Upper lobe of left lung (tissue), 6 donors: ENCODE measurements at regions not wholly inside any gene's neighbourhood (a gene's known extent, or its start where the extent isn't known, plus 50 kb on each side); places are given as distances from the start of the nearest gene placed in this dataset.
A peak's percentile ranks its signal among the peaks of the same experiment; 100 is the strongest.

Source experiments
- ATAC-seq, 2 donors: fragments of 200-7000 bp; cut with Tn5 transposase; one replicate each; pipeline ENCODE4 v1.9.1; 2022; ENCODE audit warnings: mild to moderate bottlenecking in 2 of 2, moderate library complexity in 2 of 2; ENCODE audit not compliant: low FRiP score in 2 of 2
- DNase-seq, 2 donors: peaks; one replicate each; pipeline ENCODE4 v3.0.0-alpha.2; 2019 to 2020
- H3K27ac ChIP-seq, 4 donors: fragments of 200-600 bp; sonication (generic); one replicate each; pipeline ENCODE4 v1.5.1; 2016 to 2019
- H3K27me3 ChIP-seq, 4 donors: fragments of 200-600 bp; sonication (generic); one replicate each; pipeline ENCODE4 v1.5.1; 2017 to 2019
- H3K36me3 ChIP-seq, 4 donors: fragments of 200-600 bp; sonication (generic); one replicate each; pipeline ENCODE4 v1.5.1; 2016 to 2019
- H3K4me1 ChIP-seq, 4 donors: fragments of 200-600 bp; sonication (generic); one replicate each; pipeline ENCODE4 v1.5.1; 2018 to 2019
- H3K4me3 ChIP-seq, 4 donors: fragments of 200-600 bp; sonication (generic); one replicate each; pipeline ENCODE4 v1.5.1; 2017 to 2019; ENCODE audit warnings: mild to moderate bottlenecking in 2 of 4, moderate library complexity in 1 of 4
- H3K9me3 ChIP-seq, 4 donors: fragments of 200-600 bp; sonication (generic); one replicate each; pipeline ENCODE4 v1.5.1; 2018 to 2019
- EP300 ChIP-seq, 4 donors: sonication (generic); formaldehyde crosslinking; IDR thresholded peaks; one replicate each; pipeline ENCODE4 v1.5.1; 2017; ENCODE audit warnings: antibody characterized with exemption in 4 of 4, control low read depth in 2 of 4
- POLR2A ChIP-seq, 4 donors: fragments of 450-650 bp; IDR thresholded peaks; one replicate each; pipeline ENCODE4 v1.5.1; 2016 to 2017; ENCODE audit warnings: antibody characterized with exemption in 4 of 4, mild to moderate bottlenecking in 2 of 4
- POLR2AphosphoS5 ChIP-seq, 2 donors: sonication (generic); formaldehyde crosslinking; IDR thresholded peaks; one replicate each; pipeline ENCODE4 v1.5.1; 2017; ENCODE audit warnings: antibody characterized with exemption in 2 of 2
- WGBS, 2 donors: methylation state at CpG; one replicate each; pipeline ENCODE4 v1.1.5; 2017 to 2018; 5-methylcytosine and 5-hydroxymethylcytosine counted together
- TF ChIP-seq, protein P1 (sequence below), 6 experiments: fragments of 450-650 bp in 4 of 6; fragments of 200-600 bp in 2 of 6; sonication (generic) in 2 of 6; IDR thresholded peaks; one replicate each; pipeline ENCODE4 v1.5.1; 2016 to 2019; ENCODE audit warnings: antibody characterized with exemption in 6 of 6
- donor health status: DM: no; HTN: no; CAD: no; lungs with moderate emphysema.
- donor health status: DM: no; HTN: yes; CAD: no; lungs with severe emphysema.

GRCh38 chr6:139475646-139476045, 101.2 kb upstream of the CITED2 start:
- Histone ChIP-seq H3K27ac (no peak overlapping the region), H3K36me3 (no peaks in the 10 kb centered on the region), H3K4me1 (peaks cover 7 to 26% (median 10%) of the 10 kb centered on the region in 4 donors), H3K4me3 (no peak overlapping the region), H3K9me3 (no peaks in the 10 kb centered on the region), H3K27me3 (no peaks in the 10 kb centered on the region)
- 78 to 91% methylated on average over 4 of the region's 4 CpGs for WGBS, 2 donors
- DNase-seq (no peak), ATAC-seq (no peak)
- TF ChIP-seq POLR2AphosphoS5 (IDR thresholded peaks at IDR 0.05) (no peak), POLR2A (IDR thresholded peaks at IDR 0.05) (no peak), EP300 (IDR thresholded peaks at IDR 0.05) (no peak)
- TF ChIP-seq, protein P1, sequence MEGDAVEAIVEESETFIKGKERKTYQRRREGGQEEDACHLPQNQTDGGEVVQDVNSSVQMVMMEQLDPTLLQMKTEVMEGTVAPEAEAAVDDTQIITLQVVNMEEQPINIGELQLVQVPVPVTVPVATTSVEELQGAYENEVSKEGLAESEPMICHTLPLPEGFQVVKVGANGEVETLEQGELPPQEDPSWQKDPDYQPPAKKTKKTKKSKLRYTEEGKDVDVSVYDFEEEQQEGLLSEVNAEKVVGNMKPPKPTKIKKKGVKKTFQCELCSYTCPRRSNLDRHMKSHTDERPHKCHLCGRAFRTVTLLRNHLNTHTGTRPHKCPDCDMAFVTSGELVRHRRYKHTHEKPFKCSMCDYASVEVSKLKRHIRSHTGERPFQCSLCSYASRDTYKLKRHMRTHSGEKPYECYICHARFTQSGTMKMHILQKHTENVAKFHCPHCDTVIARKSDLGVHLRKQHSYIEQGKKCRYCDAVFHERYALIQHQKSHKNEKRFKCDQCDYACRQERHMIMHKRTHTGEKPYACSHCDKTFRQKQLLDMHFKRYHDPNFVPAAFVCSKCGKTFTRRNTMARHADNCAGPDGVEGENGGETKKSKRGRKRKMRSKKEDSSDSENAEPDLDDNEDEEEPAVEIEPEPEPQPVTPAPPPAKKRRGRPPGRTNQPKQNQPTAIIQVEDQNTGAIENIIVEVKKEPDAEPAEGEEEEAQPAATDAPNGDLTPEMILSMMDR (IDR thresholded peaks at IDR 0.05), result no peak

GRCh38 chr6:139475241-139475640, 100.8 kb upstream of the CITED2 start:
- TF ChIP-seq POLR2A (IDR thresholded peaks at IDR 0.05) (no peak), EP300 (IDR thresholded peaks at IDR 0.05) (no peak), POLR2AphosphoS5 (IDR thresholded peaks at IDR 0.05) (no peak)
- TF ChIP-seq, protein P1 (IDR thresholded peaks at IDR 0.05), result no peak
- ATAC-seq (no peak), DNase-seq (no peak)
- no peaks in the 10 kb centered on the region for H3K9me3 ChIP-seq
- H3K27me3 ChIP-seq, result no peaks in the 10 kb centered on the region
- H3K36me3 ChIP-seq, result no peaks in the 10 kb centered on the region
- H3K4me1 ChIP-seq, result peaks cover 7 to 26% (median 10%) of the 10 kb centered on the region in 4 donors
- H3K4me3 ChIP-seq, result no peak overlapping the region
- H3K27ac ChIP-seq, result no peak overlapping the region
- WGBS, 2 donors, result 81 to 88% methylated on average over 5 of the region's 5 CpGs

DNA sequence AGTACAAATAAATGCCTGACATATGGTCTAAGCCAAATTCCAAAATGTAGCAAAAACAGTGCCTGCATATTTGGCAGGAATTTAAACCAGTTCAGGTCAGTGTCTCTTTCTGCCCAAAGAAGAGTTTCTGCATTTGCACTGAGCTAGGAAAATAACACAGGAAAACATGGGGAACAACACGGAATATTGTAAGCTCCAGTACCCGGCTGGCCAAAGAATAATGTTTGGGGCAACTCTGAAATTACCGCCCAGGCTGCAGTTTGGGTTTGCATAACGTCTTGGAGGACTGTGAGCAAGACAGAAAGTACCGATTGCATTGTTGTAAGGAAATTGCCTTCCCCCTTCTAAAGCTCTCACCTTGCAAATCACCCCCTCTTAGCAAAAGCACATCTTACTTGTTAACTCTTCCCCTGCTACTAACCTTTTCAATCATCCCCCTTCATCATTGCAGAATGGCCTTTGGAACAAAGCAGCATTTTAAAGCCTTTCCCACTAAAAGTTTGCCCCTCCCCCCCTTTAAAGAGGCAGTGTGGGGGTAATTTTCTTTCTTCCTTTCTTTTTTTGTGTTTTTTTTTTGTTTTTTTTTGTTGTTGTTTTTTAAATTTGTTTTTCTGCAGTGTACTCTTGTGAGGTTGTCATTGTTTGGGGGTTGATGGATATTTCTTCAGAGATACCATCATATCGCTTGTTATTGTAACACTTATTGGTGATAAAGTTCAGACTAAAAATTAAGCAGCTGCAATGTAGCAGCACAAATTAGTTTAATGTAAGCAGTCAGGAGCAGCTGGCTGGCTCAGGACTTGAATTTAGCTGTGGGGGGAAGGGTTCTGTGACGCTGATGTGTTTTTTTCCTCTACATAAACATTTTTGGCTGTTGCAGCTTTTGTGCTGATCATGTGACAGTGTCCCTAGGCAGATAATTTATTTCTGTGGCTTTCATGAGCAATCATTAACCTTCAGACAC, 100.0 kb upstream of the CITED2 start:
- TF ChIP-seq POLR2A (IDR thresholded peaks at IDR 0.05) (no peak), POLR2AphosphoS5 (IDR thresholded peaks at IDR 0.05) (no peak), EP300 (IDR thresholded peaks at IDR 0.05) (no peak)
- TF ChIP-seq, protein P1 (IDR thresholded peaks at IDR 0.05), result no peak

DNA sequence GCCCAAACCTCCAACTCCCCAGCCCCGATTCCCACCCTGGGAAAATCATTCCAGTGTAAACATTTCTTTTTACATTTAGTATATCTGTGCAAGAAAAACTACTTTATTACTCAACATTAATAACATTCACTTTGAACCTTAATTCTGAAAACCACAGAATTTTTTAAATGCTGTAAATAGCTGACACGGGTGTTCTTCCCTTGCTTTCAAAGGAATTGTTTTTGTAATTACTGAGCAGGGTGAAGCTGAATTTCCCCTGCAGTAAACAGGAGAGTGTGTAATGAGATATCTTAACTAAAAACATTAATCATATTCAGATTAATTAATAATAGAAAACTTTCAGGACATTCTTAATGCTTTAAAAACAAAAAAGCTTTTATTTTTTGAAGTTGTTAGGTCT, 99.3 kb upstream of the CITED2 start:
- Histone ChIP-seq H3K4me1 (peaks cover 7 to 26% (median 10%) of the 10 kb centered on the region in 4 donors), H3K27me3 (no peaks in the 10 kb centered on the region), H3K27ac (peak overlapping the region in 3 of 4 donors; percentile 23 to 61 (median 34)), H3K4me3 (no peak overlapping the region), H3K9me3 (no peaks in the 10 kb centered on the region), H3K36me3 (no peaks in the 10 kb centered on the region)
- TF ChIP-seq, protein P1 (IDR thresholded peaks at IDR 0.05), result no peak
- no peak for TF ChIP-seq POLR2AphosphoS5 (IDR thresholded peaks at IDR 0.05)
- TF ChIP-seq POLR2A (IDR thresholded peaks at IDR 0.05), result no peak
- TF ChIP-seq EP300 (IDR thresholded peaks at IDR 0.05), result no peak
- 51 to 52% methylated on average over 2 of the region's 2 CpGs for WGBS, 2 donors
- ATAC-seq, result no peak
- DNase-seq, result no peak

More for the DNA sequence above, 100.0 kb upstream of the CITED2 start:
- DNase-seq (peak in 1 of 2 donors; percentile 43), ATAC-seq (peak in 1 of 2 donors; percentile 47)
- Histone ChIP-seq H3K27me3 (no peaks in the 10 kb centered on the region), H3K4me1 (peaks cover 7 to 26% (median 10%) of the 10 kb centered on the region in 4 donors), H3K4me3 (peak overlapping the region in 2 of 4 donors; percentile 18 to 28), H3K27ac (peak overlapping the region in 1 of 4 donors; percentile 61), H3K9me3 (no peaks in the 10 kb centered on the region), H3K36me3 (no peaks in the 10 kb centered on the region)
- 17 to 29% methylated on average over 7 of the region's 7 CpGs for WGBS, 2 donors
